GM23338 (cell line): ENCODE measurements at regions not wholly inside any gene's neighbourhood (a gene's known extent, or its start where the extent isn't known, plus 50 kb on each side); places are given as distances from the start of the nearest gene placed in this dataset.

Experiments used
- CTCF ChIP-seq, 2 experiments: fragments of 200-600 bp in 1 of 2; sonication (generic) in 1 of 2; conservative IDR thresholded peaks; 2 replicates each; pipeline versions ENCODE4 v1.5.1 to v1.6.1; 2016 to 2017; ENCODE audit warnings: antibody characterized with exemption in 2 of 2, low read depth in 2 of 2, mild to moderate bottlenecking in 2 of 2, moderate library complexity in 1 of 2
- POLR2AphosphoS5 ChIP-seq: IDR thresholded peaks from 2 replicates; pipeline ENCODE4 v1.6.1; 2016; ENCODE audit warnings: antibody characterized with exemption, low read depth
- STAT1 ChIP-seq: IDR thresholded peaks from one replicate; pipeline ENCODE4 v1.6.1; 2016; ENCODE audit warnings: antibody characterized with exemption; ENCODE audit not compliant: unreplicated experiment

- no peak for TF ChIP-seq STAT1
- no peak for TF ChIP-seq CTCF (conservative IDR thresholded peaks at IDR 0.05; ENCODE audit: low read depth in 2 of 2)
- TF ChIP-seq POLR2AphosphoS5 = no peak
Observed at GRCh38 chr1:172845371-172845770, 186.5 kb downstream of the FASLG start.
